ENCODE measurements at regions not wholly inside any gene's neighbourhood (a gene's known extent, or its start where the extent isn't known, plus 50 kb on each side); places are given as distances from the start of the nearest gene placed in this dataset.

DNA sequence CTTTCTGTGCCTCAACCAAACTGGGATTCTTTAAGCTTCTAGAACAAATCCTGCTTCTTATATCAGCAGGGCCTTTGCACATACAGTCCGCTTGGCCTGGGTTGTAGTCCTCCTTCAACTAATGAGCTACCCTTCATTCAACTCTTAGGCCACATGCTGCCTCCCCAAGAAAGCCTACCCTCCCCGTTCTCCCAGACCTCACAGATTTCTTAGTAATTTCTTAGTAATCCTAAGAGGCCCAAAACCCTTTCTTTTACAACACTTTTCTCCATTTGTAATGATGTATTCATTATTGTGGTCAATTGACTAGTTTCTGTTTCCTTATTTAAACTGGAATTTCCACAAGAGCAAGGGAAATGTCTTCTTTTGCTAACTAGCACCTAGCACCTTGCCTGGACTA is 233.1 kb downstream of the PPP1R2C start:
- ATAC-seq = no peak
- no peaks in the 10 kb centered on the region for H3K4me1 ChIP-seq
- intact Hi-C loops (cut with DNase I) = no loop called here
- TF ChIP-seq CTCF (IDR thresholded peaks at IDR 0.05) = no peak
- WGBS, 2 donors = 86 to 92% methylated on average over 2 of the region's 2 CpGs
- DNase-seq = no peak
- H3K9me3 ChIP-seq = no peaks in the 10 kb centered on the region
- H3K36me3 ChIP-seq = no peaks in the 10 kb centered on the region
- no peak overlapping the region for H3K4me3 ChIP-seq
- no peak overlapping the region for H3K27ac ChIP-seq
- H3K27me3 ChIP-seq = peaks cover 0 to 15% (median 0%) of the 10 kb centered on the region in 7 donors

GRCh38 chrX:42541554-42541953 is 236.4 kb downstream of the PPP1R2C start:
- no peak for DNase-seq
- no peak for TF ChIP-seq CTCF (IDR thresholded peaks at IDR 0.05)
- intact Hi-C loops (cut with DNase I) = no loop called here
- Histone ChIP-seq H3K36me3 (no peaks in the 10 kb centered on the region), H3K4me3 (no peak overlapping the region), H3K27ac (no peak overlapping the region), H3K4me1 (no peaks in the 10 kb centered on the region), H3K27me3 (peaks cover 0 to 5% (median 0%) of the 10 kb centered on the region in 7 donors), H3K9me3 (no peaks in the 10 kb centered on the region)
- ATAC-seq = no peak

DNA sequence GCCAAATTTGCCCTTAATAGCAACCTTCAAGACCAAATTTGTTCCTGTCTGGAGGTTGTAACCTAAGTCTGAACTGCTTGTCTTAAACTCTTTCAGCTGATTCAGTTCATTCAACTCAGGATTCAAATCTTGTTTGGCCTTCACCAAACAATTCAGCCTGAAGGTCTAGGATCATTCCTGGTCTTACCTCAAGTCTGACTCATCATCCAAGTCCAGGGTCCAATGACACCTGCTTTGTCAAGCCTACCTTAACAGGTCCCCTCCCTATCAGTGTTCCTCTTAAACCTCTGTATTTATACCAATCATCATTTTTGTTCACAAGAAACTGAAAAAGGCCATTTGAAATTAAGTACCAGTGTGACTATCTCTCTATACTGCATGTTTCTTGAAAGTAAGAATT is 237.8 kb downstream of the PPP1R2C start:
- DNase-seq (no peak), ATAC-seq (no peak)
- Histone ChIP-seq H3K4me1 (no peaks in the 10 kb centered on the region), H3K27me3 (peaks cover 0 to 5% (median 0%) of the 10 kb centered on the region in 7 donors), H3K9me3 (no peaks in the 10 kb centered on the region), H3K27ac (no peak overlapping the region), H3K36me3 (no peaks in the 10 kb centered on the region), H3K4me3 (no peak overlapping the region)
- no peak for TF ChIP-seq CTCF (IDR thresholded peaks at IDR 0.05)
- intact Hi-C loops (cut with DNase I) = no loop called here

- DNase-seq (no peak), ATAC-seq (no peak)
- WGBS, 2 donors = 63 to 77% methylated on average over 2 of the region's 2 CpGs
- H3K4me3 ChIP-seq = no peak overlapping the region
- intact Hi-C loops (cut with DNase I) = no loop called here
- peaks cover 0 to 8% (median 0%) of the 10 kb centered on the region in 7 donors for H3K27me3 ChIP-seq
- TF ChIP-seq CTCF (IDR thresholded peaks at IDR 0.05) = no peak
- H3K9me3 ChIP-seq = no peaks in the 10 kb centered on the region
- no peaks in the 10 kb centered on the region for H3K4me1 ChIP-seq
- H3K36me3 ChIP-seq = no peaks in the 10 kb centered on the region
- no peak overlapping the region for H3K27ac ChIP-seq
Observed at GRCh38 chrX:42538405-42538804, 239.6 kb downstream of the PPP1R2C start.

DNA sequence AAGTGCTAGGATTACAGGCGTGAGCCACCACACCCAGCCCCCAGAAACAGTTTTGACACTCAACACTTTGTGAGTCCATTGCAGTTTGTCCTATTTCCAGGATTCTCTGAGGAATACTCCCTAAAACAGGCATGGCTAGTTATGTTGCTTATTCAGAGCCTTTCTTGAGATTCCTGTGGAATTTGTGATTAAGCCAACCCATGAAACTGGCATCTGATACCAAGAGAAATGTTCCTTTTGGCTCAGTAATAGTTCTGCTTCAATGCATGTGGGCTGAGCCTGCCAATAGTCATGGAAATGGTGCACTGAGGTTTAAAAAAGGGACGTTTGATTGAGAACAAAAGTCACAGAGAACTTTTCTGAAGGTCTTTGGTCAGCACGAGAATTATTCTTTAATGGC is 241.7 kb downstream of the PPP1R2C start:
- TF ChIP-seq CTCF (IDR thresholded peaks at IDR 0.05) = no peak
- 73 to 80% methylated on average over 3 of the region's 3 CpGs for whole genome bisulfite sequencing, 2 donors
- H3K9me3 ChIP-seq = no peaks in the 10 kb centered on the region
- no peaks in the 10 kb centered on the region for H3K4me1 ChIP-seq
- intact Hi-C loops (cut with DNase I) = no loop called here
- no peak for DNase-seq
- no peak overlapping the region for H3K27ac ChIP-seq
- no peak overlapping the region for H3K4me3 ChIP-seq
- no peaks in the 10 kb centered on the region for H3K36me3 ChIP-seq
- ATAC-seq = no peak
- peaks cover 0 to 8% (median 0%) of the 10 kb centered on the region in 7 donors for H3K27me3 ChIP-seq

Measured in heart right ventricle (tissue), 16 donors.